ENCODE measurements at regions not wholly inside any gene's neighbourhood (a gene's known extent, or its start where the extent isn't known, plus 50 kb on each side); places are given as distances from the start of the nearest gene placed in this dataset.

DNA sequence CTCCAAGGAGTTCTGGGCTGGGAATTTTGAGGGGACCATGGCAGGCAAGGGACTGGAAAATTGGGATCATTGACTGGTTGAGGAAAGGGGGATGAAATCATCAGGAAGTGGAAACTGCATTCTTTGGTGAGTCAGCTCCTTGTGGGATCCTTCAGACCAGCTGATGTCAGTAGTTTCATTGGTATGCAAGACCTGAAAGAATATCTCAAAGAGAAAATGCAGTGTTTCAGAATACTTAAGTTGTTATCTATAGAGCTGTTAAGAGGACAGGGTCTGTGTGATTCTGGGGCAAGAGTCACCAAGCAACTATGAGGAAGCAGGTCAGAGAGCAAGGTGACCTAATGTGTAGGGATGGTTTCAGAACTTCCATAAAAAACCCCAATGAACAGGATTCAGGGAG lies 595.9 kb upstream of the AUTS2 start:
- no peaks in the 10 kb centered on the region for H3K79me2 ChIP-seq (ENCODE audit: low read length)
- H2AFZ ChIP-seq (ENCODE audit: low read length) = no peak overlapping the region
- no peaks in the 10 kb centered on the region for H3K27me3 ChIP-seq (ENCODE audit: low read length)
- TF ChIP-seq, protein P1, sequence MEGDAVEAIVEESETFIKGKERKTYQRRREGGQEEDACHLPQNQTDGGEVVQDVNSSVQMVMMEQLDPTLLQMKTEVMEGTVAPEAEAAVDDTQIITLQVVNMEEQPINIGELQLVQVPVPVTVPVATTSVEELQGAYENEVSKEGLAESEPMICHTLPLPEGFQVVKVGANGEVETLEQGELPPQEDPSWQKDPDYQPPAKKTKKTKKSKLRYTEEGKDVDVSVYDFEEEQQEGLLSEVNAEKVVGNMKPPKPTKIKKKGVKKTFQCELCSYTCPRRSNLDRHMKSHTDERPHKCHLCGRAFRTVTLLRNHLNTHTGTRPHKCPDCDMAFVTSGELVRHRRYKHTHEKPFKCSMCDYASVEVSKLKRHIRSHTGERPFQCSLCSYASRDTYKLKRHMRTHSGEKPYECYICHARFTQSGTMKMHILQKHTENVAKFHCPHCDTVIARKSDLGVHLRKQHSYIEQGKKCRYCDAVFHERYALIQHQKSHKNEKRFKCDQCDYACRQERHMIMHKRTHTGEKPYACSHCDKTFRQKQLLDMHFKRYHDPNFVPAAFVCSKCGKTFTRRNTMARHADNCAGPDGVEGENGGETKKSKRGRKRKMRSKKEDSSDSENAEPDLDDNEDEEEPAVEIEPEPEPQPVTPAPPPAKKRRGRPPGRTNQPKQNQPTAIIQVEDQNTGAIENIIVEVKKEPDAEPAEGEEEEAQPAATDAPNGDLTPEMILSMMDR (conservative IDR thresholded peaks at IDR 0.05; ENCODE audit: low read depth, low read length) = no peak
- TF ChIP-seq EZH2phosphoT487 (IDR thresholded peaks at IDR 0.05; ENCODE audit: borderline replicate concordance, low read length) (no peak), EZH2 (IDR thresholded peaks at IDR 0.05; ENCODE audit: low read length, unreplicated experiment) (no peak)
- intact Hi-C loops (cut with micrococcal nuclease) = no loop called here
- no peaks in the 10 kb centered on the region for H3K4me1 ChIP-seq (ENCODE audit: insufficient read depth, low read length)
- no peak overlapping the region for H3K4me2 ChIP-seq (ENCODE audit: low read length)
- ATAC-seq (no peak), DNase-seq (no peak)
- no peak overlapping the region for H3K27ac ChIP-seq (ENCODE audit: low read length)
- ChIA-PET POLR2A (ENCODE audit: unreplicated experiment) (no interaction called here), CTCF (no interaction called here)
- no peak overlapping the region for H3K9ac ChIP-seq (ENCODE audit: low read length)
- no peaks in the 10 kb centered on the region for H3K9me2 ChIP-seq (replicated peaks; ENCODE audit: low read length)
- H3K4me3 ChIP-seq (ENCODE audit: low read length) = no peak overlapping the region
- H3K36me3 ChIP-seq (ENCODE audit: low read depth, low read length) = no peaks in the 10 kb centered on the region
- H4K20me1 ChIP-seq (ENCODE audit: low read length) = no peaks in the 10 kb centered on the region
- no peaks in the 10 kb centered on the region for H3F3A ChIP-seq (ENCODE audit: low read length, unreplicated experiment)
- BruUV-seq (replicated peaks) = no TSS peak
- peaks cover 6% of the 10 kb centered on the region; the same call in 1 of the 2 replicates for H3K9me3 ChIP-seq (ENCODE audit: low read length)

DNA sequence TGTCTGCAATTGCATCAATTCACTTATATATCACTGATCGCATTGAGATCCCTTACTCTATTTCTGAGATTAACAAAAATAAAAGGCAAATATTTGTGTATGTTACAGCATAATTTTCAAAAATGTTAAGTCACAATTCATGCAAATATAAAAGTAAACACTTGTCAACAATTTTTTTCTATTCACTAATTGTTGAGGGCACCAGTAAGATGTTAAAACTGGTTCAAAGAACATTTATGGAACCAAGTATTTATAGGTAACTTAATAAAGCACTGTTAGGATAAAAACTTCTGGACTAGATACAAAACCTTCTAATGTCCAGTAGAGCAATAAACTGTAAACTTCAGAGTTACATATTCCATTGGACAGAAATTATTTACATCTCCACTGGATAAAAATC lies 586.1 kb upstream of the AUTS2 start:
- intact Hi-C loops (cut with micrococcal nuclease) = no loop called here

DNA sequence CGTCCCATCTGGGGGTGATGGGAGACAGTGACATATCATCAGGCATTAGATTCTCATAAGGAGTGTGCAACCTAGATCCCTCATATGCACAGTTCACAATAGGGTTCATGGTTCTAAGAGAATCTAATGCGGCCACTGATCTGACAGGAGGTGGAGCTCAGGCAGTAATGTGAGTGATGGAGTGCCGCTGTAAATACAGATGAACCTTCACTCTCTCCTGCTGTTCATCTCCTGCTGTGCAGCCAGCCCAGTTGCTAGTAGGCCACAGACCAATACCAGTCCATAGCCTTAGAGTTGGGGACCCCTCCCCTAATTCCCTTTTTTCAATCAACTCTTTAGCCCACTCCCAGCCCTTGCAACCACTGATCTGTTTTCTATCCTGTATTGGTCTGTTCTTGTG lies 581.1 kb upstream of the AUTS2 start:
- CTCF ChIA-PET = no interaction called here
- Histone ChIP-seq H3K79me2 (ENCODE audit: low read length) (no peaks in the 10 kb centered on the region), H3K27me3 (ENCODE audit: low read length) (no peaks in the 10 kb centered on the region), H3K27ac (ENCODE audit: low read length) (no peak overlapping the region), H3K4me1 (ENCODE audit: insufficient read depth, low read length) (no peaks in the 10 kb centered on the region), H3K9me3 (ENCODE audit: low read length) (peaks cover 16% of the 10 kb centered on the region; the same call in 1 of the 2 replicates), H3K36me3 (ENCODE audit: low read depth, low read length) (no peaks in the 10 kb centered on the region), H4K20me1 (ENCODE audit: low read length) (no peaks in the 10 kb centered on the region), H3K9ac (ENCODE audit: low read length) (no peak overlapping the region), H3K4me3 (ENCODE audit: low read length) (no peak overlapping the region), H3K9me2 (replicated peaks; ENCODE audit: low read length) (no peaks in the 10 kb centered on the region), H3K4me2 (ENCODE audit: low read length) (no peak overlapping the region), H3F3A (ENCODE audit: low read length, unreplicated experiment) (no peaks in the 10 kb centered on the region), H2AFZ (ENCODE audit: low read length) (no peak overlapping the region)
- intact Hi-C loops (cut with micrococcal nuclease) = no loop called here
- no peak for DNase-seq
- BruUV-seq (replicated peaks) = no TSS peak
- no peak for ATAC-seq
- TF ChIP-seq, protein P1 (conservative IDR thresholded peaks at IDR 0.05; ENCODE audit: low read depth, low read length) = no peak
- TF ChIP-seq EZH2 (IDR thresholded peaks at IDR 0.05; ENCODE audit: low read length, unreplicated experiment) (no peak), EZH2phosphoT487 (IDR thresholded peaks at IDR 0.05; ENCODE audit: borderline replicate concordance, low read length) (no peak)
- POLR2A ChIA-PET (ENCODE audit: unreplicated experiment) = no interaction called here

More for the DNA sequence above, 586.1 kb upstream of the AUTS2 start:
- Histone ChIP-seq H3K4me2 (ENCODE audit: low read length) (no peak overlapping the region), H4K20me1 (ENCODE audit: low read length) (no peaks in the 10 kb centered on the region), H3K9me3 (ENCODE audit: low read length) (0 out of 2 replicates have a peak, but pooled peaks cover 10% of the 10 kb centered on the region), H3K27ac (ENCODE audit: low read length) (no peak overlapping the region), H3K79me2 (ENCODE audit: low read length) (no peaks in the 10 kb centered on the region), H2AFZ (ENCODE audit: low read length) (no peak overlapping the region), H3F3A (ENCODE audit: low read length, unreplicated experiment) (no peaks in the 10 kb centered on the region), H3K9ac (ENCODE audit: low read length) (no peak overlapping the region), H3K27me3 (ENCODE audit: low read length) (no peaks in the 10 kb centered on the region), H3K4me1 (ENCODE audit: insufficient read depth, low read length) (no peaks in the 10 kb centered on the region), H3K9me2 (replicated peaks; ENCODE audit: low read length) (no peaks in the 10 kb centered on the region), H3K36me3 (ENCODE audit: low read depth, low read length) (no peaks in the 10 kb centered on the region), H3K4me3 (ENCODE audit: low read length) (no peak overlapping the region)
- ATAC-seq = no peak
- ChIA-PET POLR2A (ENCODE audit: unreplicated experiment) (no interaction called here), CTCF (no interaction called here)
- no peak for DNase-seq
- BruUV-seq (replicated peaks) = no TSS peak
- TF ChIP-seq EZH2 (IDR thresholded peaks at IDR 0.05; ENCODE audit: low read length, unreplicated experiment) (no peak), EZH2phosphoT487 (IDR thresholded peaks at IDR 0.05; ENCODE audit: borderline replicate concordance, low read length) (no peak)
- TF ChIP-seq, protein P1 (conservative IDR thresholded peaks at IDR 0.05; ENCODE audit: low read depth, low read length) = no peak
